Neuronal stem cell (in vitro differentiated cells): ENCODE measurements at regions not wholly inside any gene's neighbourhood (a gene's known extent, or its start where the extent isn't known, plus 50 kb on each side); places are given as distances from the start of the nearest gene placed in this dataset.
"Not testable (repeated sequence)": the region's sequence is repeated elsewhere in the genome, so short reads cannot be mapped to it uniquely, and the experiment has no call there.

Experiments
- DNase-seq: peaks from one replicate; pipeline ENCODE4 v3.0.0-alpha.2; 2013; ENCODE audit warnings: low spot score
- H2AFZ ChIP-seq: one replicate; pipeline ENCODE4 v1.6.1; 2013; ENCODE audit warnings: mild to moderate bottlenecking, low read length, inconsistent platforms
- H2AK5ac ChIP-seq: 2 replicates; pipeline ENCODE4 v1.6.1; 2013; ENCODE audit warnings: low read depth, mild to moderate bottlenecking, inconsistent platforms, low read length, moderate library complexity, mixed read lengths
- H2BK120ac ChIP-seq: 2 replicates; pipeline ENCODE4 v1.6.1; 2013; ENCODE audit warnings: low read depth, mild to moderate bottlenecking, inconsistent platforms, low read length, moderate library complexity, mixed read lengths
- H2BK12ac ChIP-seq: one replicate; pipeline ENCODE4 v1.6.1; 2013; ENCODE audit warnings: low read length, inconsistent platforms
- H2BK15ac ChIP-seq: 2 replicates; pipeline ENCODE4 v1.6.1; 2013; ENCODE audit warnings: mild to moderate bottlenecking, low read length, inconsistent platforms, mixed read lengths
- H2BK5ac ChIP-seq: one replicate; pipeline ENCODE4 v1.6.1; 2013; ENCODE audit warnings: inconsistent platforms, mild to moderate bottlenecking, low read length, moderate library complexity
- H3K14ac ChIP-seq: one replicate; pipeline ENCODE4 v1.6.1; 2013; ENCODE audit warnings: low read length, inconsistent platforms
- H3K18ac ChIP-seq: 2 replicates; pipeline ENCODE4 v1.6.1; 2013; ENCODE audit warnings: low read length, inconsistent platforms
- H3K23ac ChIP-seq: 2 replicates; pipeline ENCODE4 v1.6.1; 2013; ENCODE audit warnings: low read depth, mild to moderate bottlenecking, mixed read lengths, low read length, inconsistent platforms; ENCODE audit not compliant: poor library complexity
- H3K27ac ChIP-seq: replicated peaks from 3 replicates; pipeline ENCODE4 v1.5.1; 2013; ENCODE audit warnings: low read length, inconsistent platforms
- H3K27me3 ChIP-seq, 3 experiments: 2 replicates each; pipeline ENCODE4 v1.6.1; 2013; ENCODE audit warnings: low read length in 3 of 3, mild to moderate bottlenecking in 2 of 3, inconsistent platforms in 1 of 3, low read depth in 1 of 3, mixed read lengths in 1 of 3, moderate library complexity in 1 of 3; ENCODE audit not compliant: control insufficient read depth in 3 of 3, insufficient read depth in 3 of 3
- H3K36me3 ChIP-seq, 2 donors: replicated peaks in 1 of 2; 2 replicates each; pipeline ENCODE4 v1.6.1; 2013; ENCODE audit warnings: low read length in 2 of 2; ENCODE audit not compliant: control insufficient read depth in 2 of 2, insufficient read depth in 2 of 2
- H3K4ac ChIP-seq: 2 replicates; pipeline ENCODE4 v1.6.1; 2013; ENCODE audit warnings: inconsistent platforms, mild to moderate bottlenecking, low read length, moderate library complexity
- H3K4me1 ChIP-seq, 2 donors: 1 replicate in 1 of 2; 2 replicates in 1 of 2; pipeline ENCODE4 v1.6.1; 2013; ENCODE audit warnings: low read length in 2 of 2, low read depth in 1 of 2; ENCODE audit not compliant: control insufficient read depth in 2 of 2, insufficient read depth in 1 of 2
- H3K4me2 ChIP-seq: one replicate; pipeline ENCODE4 v1.6.1; 2013; ENCODE audit warnings: mild to moderate bottlenecking, low read length, inconsistent platforms; ENCODE audit not compliant: insufficient read depth, poor library complexity, severe bottlenecking
- H3K4me3 ChIP-seq, 2 donors: 2 replicates each; pipeline ENCODE4 v1.5.1; 2013; ENCODE audit warnings: low read length in 2 of 2, mild to moderate bottlenecking in 2 of 2, inconsistent platforms in 1 of 2, moderate library complexity in 1 of 2
- H3K79me1 ChIP-seq: one replicate; pipeline ENCODE4 v1.6.1; 2013; ENCODE audit warnings: low read depth, mild to moderate bottlenecking, inconsistent platforms, low read length, moderate library complexity
- H3K9ac ChIP-seq: one replicate; pipeline ENCODE4 v1.6.1; 2013; ENCODE audit warnings: mild to moderate bottlenecking, low read depth, low read length, inconsistent platforms; ENCODE audit not compliant: poor library complexity
- H3K9me3 ChIP-seq, 2 donors: replicated peaks in 1 of 2; 2 replicates each; pipeline versions ENCODE3 to v1.6.1; 2013; ENCODE audit warnings: low read length in 2 of 2, mild to moderate bottlenecking in 2 of 2, inconsistent platforms in 1 of 2, low read depth in 1 of 2, mixed read lengths in 1 of 2, moderate library complexity in 1 of 2; ENCODE audit not compliant: control insufficient read depth in 2 of 2, insufficient read depth in 1 of 2
- H4K8ac ChIP-seq: one replicate; pipeline ENCODE4 v1.6.1; 2013; ENCODE audit warnings: low read depth, mild to moderate bottlenecking, inconsistent platforms, low read length, moderate library complexity
- H4K91ac ChIP-seq: one replicate; pipeline ENCODE4 v1.6.1; 2013; ENCODE audit warnings: low read length, low read depth, mild to moderate bottlenecking, inconsistent platforms; ENCODE audit not compliant: poor library complexity
- WGBS, 2 donors: extraction: QIAGEN DNeasy Blood & Tissue Kit; methylation state at CpG; one replicate each; pipeline ENCODE4 v1.1.7; 2013; ENCODE audit warnings: missing lambda C conversion rate in 2 of 2, mixed read lengths in 1 of 2; ENCODE audit not compliant: insufficient read length in 2 of 2, insufficient replicate concordance in 1 of 2; ENCODE audit errors: extremely low coverage in 2 of 2; 5-methylcytosine and 5-hydroxymethylcytosine counted together

GRCh38 chr2:190755772-190756415 lies 107.0 kb downstream of the NAB1 start:
- no CpG with 5 or more reads among the region's 5 CpGs for WGBS, 2 donors
- Histone ChIP-seq H3K9me3 (no peaks in the 10 kb centered on the region), H2AK5ac (no peak overlapping the region), H3K4ac (no peak overlapping the region), H3K9ac (no peak overlapping the region), H2BK15ac (no peak overlapping the region), H4K91ac (no peak overlapping the region), H3K36me3 (no peaks in the 10 kb centered on the region), H3K4me1 (no peaks in the 10 kb centered on the region), H3K79me1 (no peaks in the 10 kb centered on the region), H2BK120ac (no peak overlapping the region), H2BK12ac (no peak overlapping the region), H3K4me2 (no peak overlapping the region), H3K23ac (no peak overlapping the region), H3K18ac (no peak overlapping the region), H4K8ac (no peak overlapping the region), H3K27ac (no peak overlapping the region), H2AFZ (no peak overlapping the region), H3K4me3 (no peak overlapping the region), H3K14ac (no peak overlapping the region), H2BK5ac (no peak overlapping the region), H3K27me3 (no peaks in the 10 kb centered on the region)
- no peak for DNase-seq

- Histone ChIP-seq H3K27me3 (no peaks in the 10 kb centered on the region), H2BK5ac (no peak overlapping the region), H3K79me1 (no peaks in the 10 kb centered on the region), H3K4me3 (no peak overlapping the region), H3K4me1 (no peaks in the 10 kb centered on the region), H3K23ac (no peak overlapping the region), H2AK5ac (no peak overlapping the region), H2BK120ac (no peak overlapping the region), H3K9me3 (no peaks in the 10 kb centered on the region), H3K4ac (no peak overlapping the region), H3K27ac (no peak overlapping the region), H3K36me3 (no peaks in the 10 kb centered on the region), H4K91ac (no peak overlapping the region), H2BK15ac (no peak overlapping the region), H3K4me2 (no peak overlapping the region), H2AFZ (peak overlapping the region; percentile 35), H2BK12ac (no peak overlapping the region), H4K8ac (no peak overlapping the region), H3K18ac (no peak overlapping the region), H3K14ac (no peak overlapping the region), H3K9ac (no peak overlapping the region)
- no peak for DNase-seq
- WGBS, 2 donors: no CpG with 5 or more reads among the region's 8 CpGs
Measured at GRCh38 chr2:190759749-190760213, 110.9 kb downstream of the NAB1 start.

GRCh38 chr2:190760353-190761150 lies 111.7 kb downstream of the NAB1 start:
- not testable (repeated sequence) for H3K27me3 ChIP-seq, H3K4me1 ChIP-seq, H3K36me3 ChIP-seq, H4K8ac ChIP-seq, H3K4me2 ChIP-seq, H2AK5ac ChIP-seq, H2BK12ac ChIP-seq, H3K9me3 ChIP-seq, H3K27ac ChIP-seq, H3K23ac ChIP-seq, H2BK5ac ChIP-seq, DNase-seq, H3K9ac ChIP-seq, H2BK120ac ChIP-seq, H3K4me3 ChIP-seq, H3K79me1 ChIP-seq, H3K18ac ChIP-seq, H3K4ac ChIP-seq, H4K91ac ChIP-seq, H2BK15ac ChIP-seq, H3K14ac ChIP-seq
- peak overlapping the region; percentile 35 for H2AFZ ChIP-seq
- no CpG with 5 or more reads among the region's 30 CpGs for WGBS, 2 donors

DNA sequence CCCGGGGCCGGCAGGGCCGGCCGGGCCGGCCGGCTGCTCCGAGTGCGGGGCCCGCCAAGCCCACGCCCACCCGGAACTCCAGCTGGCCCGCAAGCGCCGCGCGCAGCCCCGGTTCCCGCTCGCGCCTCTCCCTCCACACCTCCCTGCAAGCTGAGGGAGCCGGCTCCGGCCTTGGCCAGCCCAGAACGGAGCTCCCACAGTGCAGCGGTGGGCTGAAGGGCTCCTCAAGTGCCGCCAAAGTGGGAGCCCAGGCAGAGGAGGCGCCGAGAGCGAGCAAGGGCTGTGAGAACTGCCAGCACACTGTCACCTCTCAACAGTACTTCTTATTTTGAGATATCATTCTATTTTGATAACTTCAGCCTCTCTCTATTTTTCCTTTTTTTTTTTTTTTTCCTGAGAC lies 112.3 kb downstream of the NAB1 start:
- H3K36me3 ChIP-seq, H2BK15ac ChIP-seq, H3K27ac ChIP-seq, H3K79me1 ChIP-seq, H3K14ac ChIP-seq, H4K8ac ChIP-seq, H3K23ac ChIP-seq, H2BK5ac ChIP-seq, H3K9ac ChIP-seq, H2AK5ac ChIP-seq, DNase-seq, H3K4me3 ChIP-seq, H3K27me3 ChIP-seq, H3K4me1 ChIP-seq, H2BK120ac ChIP-seq, H2AFZ ChIP-seq, H4K91ac ChIP-seq, H3K4me2 ChIP-seq, H2BK12ac ChIP-seq, H3K9me3 ChIP-seq, H3K18ac ChIP-seq, H3K4ac ChIP-seq: not testable (repeated sequence)
- no CpG with 5 or more reads among the region's 28 CpGs for WGBS, 2 donors
